ENCODE measurements at regions not wholly inside any gene's neighbourhood (a gene's known extent, or its start where the extent isn't known, plus 50 kb on each side); places are given as distances from the start of the nearest gene placed in this dataset.
"Not testable (repeated sequence)": the region's sequence is repeated elsewhere in the genome, so short reads cannot be mapped to it uniquely, and the experiment has no call there.

DNA sequence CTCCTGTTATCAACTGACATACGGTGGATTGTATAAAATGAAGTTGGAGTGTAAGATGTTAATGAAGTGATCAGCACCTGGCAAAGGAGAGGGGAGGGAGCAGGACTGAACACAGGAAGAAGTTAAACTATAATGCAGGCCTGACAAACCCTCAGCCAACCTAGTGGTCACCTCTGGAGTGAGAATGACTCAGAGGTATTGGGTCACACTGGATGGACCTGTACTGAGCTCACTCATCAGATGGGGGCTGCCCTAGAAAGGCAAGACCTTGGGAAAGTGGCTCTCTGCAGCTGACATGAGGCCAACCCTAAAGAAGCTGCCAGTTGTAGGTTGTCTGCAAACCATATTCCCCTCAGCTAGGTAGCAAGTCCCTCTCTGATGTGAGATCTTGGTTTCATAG, 193.3 kb upstream of the HTR1E start:
- no peaks in the 10 kb centered on the region for H3K4me1 ChIP-seq (ENCODE audit: control insufficient read depth, insufficient read depth, low read length)
- no peak overlapping the region for H3K27ac ChIP-seq (ENCODE audit: low read length)
- H3K9me3 ChIP-seq (ENCODE audit: control insufficient read depth in 2 of 2, low read length in 2 of 2): no peaks in the 10 kb centered on the region
- H3K9ac ChIP-seq (ENCODE audit: low read length in 2 of 2): no peak overlapping the region
- H3K4me3 ChIP-seq (ENCODE audit: low read length in 2 of 2): no peak overlapping the region
- H3K36me3 ChIP-seq (ENCODE audit: control insufficient read depth in 2 of 2, insufficient read depth in 2 of 2, low read length in 2 of 2): no peaks in the 10 kb centered on the region
- no peaks in the 10 kb centered on the region for H3K27me3 ChIP-seq (ENCODE audit: control insufficient read depth in 1 of 2, insufficient read depth in 2 of 2, low read length in 2 of 2)

DNA sequence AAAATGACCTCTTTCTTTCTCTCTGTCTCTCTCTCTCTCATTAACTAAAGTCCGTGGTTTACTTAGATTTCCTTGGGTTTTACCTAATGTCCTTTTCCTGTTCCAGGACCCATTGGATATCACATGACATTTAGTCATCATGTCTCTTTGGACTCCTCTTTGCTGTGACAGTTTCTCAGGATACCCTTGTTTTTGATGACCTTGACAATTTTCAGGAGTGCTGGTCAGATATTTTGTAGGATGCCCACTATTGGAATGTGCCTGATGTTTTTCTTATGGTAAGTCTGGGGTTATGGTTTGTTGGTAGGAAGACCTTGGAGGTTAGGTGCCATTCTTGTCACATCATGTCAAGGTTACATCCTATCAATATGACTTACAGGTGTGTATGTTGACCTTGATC, 199.2 kb upstream of the HTR1E start:
- Histone ChIP-seq H3K36me3 (ENCODE audit: control insufficient read depth in 2 of 2, insufficient read depth in 2 of 2, low read length in 2 of 2) (no peaks in the 10 kb centered on the region), H3K27me3 (ENCODE audit: control insufficient read depth in 1 of 2, insufficient read depth in 2 of 2, low read length in 2 of 2) (no peaks in the 10 kb centered on the region), H3K4me3 (ENCODE audit: low read length in 2 of 2) (no peak overlapping the region), H3K9me3 (ENCODE audit: control insufficient read depth in 2 of 2, low read length in 2 of 2) (no peaks in the 10 kb centered on the region), H3K4me1 (ENCODE audit: control insufficient read depth, insufficient read depth, low read length) (no peaks in the 10 kb centered on the region), H3K9ac (ENCODE audit: low read length in 2 of 2) (no peak overlapping the region), H3K27ac (ENCODE audit: low read length) (no peak overlapping the region)

DNA sequence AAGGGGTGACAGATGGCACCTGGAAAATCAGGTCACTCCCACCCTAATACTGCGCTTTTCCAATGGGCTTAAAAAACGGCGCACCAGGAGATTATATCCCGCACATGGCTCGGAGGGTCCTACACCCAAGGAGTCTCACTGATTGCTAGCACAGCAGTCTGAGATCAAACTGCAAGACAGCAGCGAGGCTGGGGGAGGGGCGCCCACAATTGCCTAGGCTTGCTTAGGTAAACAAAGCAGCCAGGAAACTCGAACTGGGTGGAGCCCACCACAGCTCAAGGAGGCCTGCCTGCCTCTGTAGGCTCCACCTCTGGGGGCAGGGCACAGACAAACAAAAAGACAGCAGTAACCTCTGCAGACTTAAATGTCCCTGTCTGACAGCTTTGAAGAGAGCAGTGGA, 205.7 kb upstream of the HTR1E start:
- H3K27me3 ChIP-seq (ENCODE audit: control insufficient read depth in 1 of 2, insufficient read depth in 2 of 2, low read length in 2 of 2); H3K4me1 ChIP-seq (ENCODE audit: control insufficient read depth, insufficient read depth, low read length); H3K36me3 ChIP-seq (ENCODE audit: control insufficient read depth in 2 of 2, insufficient read depth in 2 of 2, low read length in 2 of 2): not testable (repeated sequence)

DNA sequence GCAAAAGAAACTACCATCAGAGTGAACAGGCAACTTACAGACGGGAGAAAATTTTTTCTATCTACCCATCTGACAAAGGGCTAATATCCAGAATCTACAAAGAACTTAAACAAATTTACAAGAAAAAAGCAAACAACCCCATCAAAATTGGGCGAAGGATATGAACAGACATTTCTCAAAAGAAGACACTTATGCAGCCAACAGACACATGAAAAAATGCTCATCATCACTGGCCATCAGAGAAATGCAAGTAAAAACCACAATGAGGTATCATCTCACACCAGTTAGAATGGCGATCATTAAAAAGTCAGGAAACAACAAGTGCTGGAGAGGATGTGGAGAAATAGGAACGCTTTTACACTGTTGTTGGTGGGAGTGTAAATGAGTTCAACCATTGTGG, 206.6 kb upstream of the HTR1E start:
- not testable (repeated sequence) for H3K36me3 ChIP-seq (ENCODE audit: control insufficient read depth in 2 of 2, insufficient read depth in 2 of 2, low read length in 2 of 2); H3K9me3 ChIP-seq (ENCODE audit: control insufficient read depth in 2 of 2, low read length in 2 of 2); H3K27ac ChIP-seq (ENCODE audit: low read length); H3K4me1 ChIP-seq (ENCODE audit: control insufficient read depth, insufficient read depth, low read length); H3K27me3 ChIP-seq (ENCODE audit: control insufficient read depth in 1 of 2, insufficient read depth in 2 of 2, low read length in 2 of 2); H3K4me3 ChIP-seq (ENCODE audit: low read length in 2 of 2); H3K9ac ChIP-seq (ENCODE audit: low read length in 2 of 2)

More for the DNA sequence above, 205.7 kb upstream of the HTR1E start:
- not testable (repeated sequence) for H3K27ac ChIP-seq (ENCODE audit: low read length); H3K4me3 ChIP-seq (ENCODE audit: low read length in 2 of 2); H3K9me3 ChIP-seq (ENCODE audit: control insufficient read depth in 2 of 2, low read length in 2 of 2); H3K9ac ChIP-seq (ENCODE audit: low read length in 2 of 2)

DNA sequence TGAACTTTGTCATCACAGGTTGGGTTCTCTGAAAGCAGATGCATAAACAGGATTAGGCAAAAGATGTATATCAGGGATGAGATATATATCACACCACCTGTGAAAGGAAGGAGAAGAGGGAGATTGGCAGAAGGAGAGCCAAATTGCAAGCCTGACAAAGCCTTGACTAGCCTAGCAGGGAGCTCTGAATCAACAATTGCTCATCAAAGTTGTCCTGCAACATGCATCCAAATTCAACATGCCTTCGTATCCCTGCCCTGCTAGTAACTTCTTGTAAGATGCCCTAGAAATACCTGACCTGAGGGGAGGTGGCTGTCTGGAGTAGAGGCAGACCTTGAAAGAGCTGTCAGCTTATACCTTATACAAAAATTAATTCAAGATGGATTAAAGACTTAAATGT, 207.1 kb upstream of the HTR1E start:
- Histone ChIP-seq H3K9ac (ENCODE audit: low read length in 2 of 2) (no peak overlapping the region), H3K36me3 (ENCODE audit: control insufficient read depth in 2 of 2, insufficient read depth in 2 of 2, low read length in 2 of 2) (no peaks in the 10 kb centered on the region), H3K27me3 (ENCODE audit: control insufficient read depth in 1 of 2, insufficient read depth in 2 of 2, low read length in 2 of 2) (no peaks in the 10 kb centered on the region), H3K4me1 (ENCODE audit: control insufficient read depth, insufficient read depth, low read length) (no peaks in the 10 kb centered on the region), H3K4me3 (ENCODE audit: low read length in 2 of 2) (no peak overlapping the region), H3K9me3 (ENCODE audit: control insufficient read depth in 2 of 2, low read length in 2 of 2) (peaks cover 4 to 7% of the 10 kb centered on the region in 2 donors), H3K27ac (ENCODE audit: low read length) (no peak overlapping the region)

DNA sequence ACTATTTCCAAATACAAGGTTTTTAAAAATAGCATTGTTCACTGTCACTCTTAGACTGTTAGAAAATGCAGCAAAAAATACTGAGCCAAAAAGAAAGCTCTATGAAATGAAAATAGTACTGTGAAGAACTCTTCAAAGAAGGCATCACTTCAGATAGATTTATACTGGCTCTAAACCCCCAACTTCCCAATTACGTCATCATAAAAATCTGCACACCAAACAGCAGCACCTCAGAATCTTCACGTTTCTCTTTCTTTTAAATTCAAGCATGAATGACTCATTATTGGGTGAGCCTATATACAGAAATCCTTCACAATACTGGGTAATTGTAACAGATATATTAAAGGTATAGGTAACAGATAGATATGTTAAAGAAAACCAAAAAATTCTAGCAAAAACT, 208.4 kb upstream of the HTR1E start:
- Histone ChIP-seq H3K36me3 (ENCODE audit: control insufficient read depth in 2 of 2, insufficient read depth in 2 of 2, low read length in 2 of 2) (no peaks in the 10 kb centered on the region), H3K4me3 (ENCODE audit: low read length in 2 of 2) (no peak overlapping the region), H3K4me1 (ENCODE audit: control insufficient read depth, insufficient read depth, low read length) (no peaks in the 10 kb centered on the region), H3K27ac (ENCODE audit: low read length) (no peak overlapping the region), H3K9ac (ENCODE audit: low read length in 2 of 2) (no peak overlapping the region), H3K27me3 (ENCODE audit: control insufficient read depth in 1 of 2, insufficient read depth in 2 of 2, low read length in 2 of 2) (no peaks in the 10 kb centered on the region), H3K9me3 (ENCODE audit: control insufficient read depth in 2 of 2, low read length in 2 of 2) (peaks cover 4 to 7% of the 10 kb centered on the region in 2 donors)

DNA sequence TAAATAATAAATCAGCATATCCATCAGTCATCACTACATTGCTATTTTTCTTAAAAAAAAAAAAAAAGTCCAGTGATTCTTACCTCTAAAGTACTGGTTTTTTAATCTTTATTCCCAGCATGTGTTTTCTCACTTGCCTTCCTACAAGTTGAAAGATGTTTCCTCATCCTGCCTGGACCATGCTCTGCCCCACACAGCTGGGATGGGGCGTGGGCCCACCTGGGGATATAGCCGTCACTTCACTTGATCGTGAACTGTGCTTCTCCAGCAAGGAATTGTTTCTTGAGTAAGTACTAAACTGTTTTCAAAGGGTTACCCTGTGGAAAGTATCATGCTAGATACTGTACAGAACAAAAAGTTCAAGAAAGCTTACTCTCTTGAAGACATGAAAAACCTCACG, 212.6 kb upstream of the HTR1E start:
- Histone ChIP-seq H3K4me3 (ENCODE audit: low read length in 2 of 2) (no peak overlapping the region), H3K36me3 (ENCODE audit: control insufficient read depth in 2 of 2, insufficient read depth in 2 of 2, low read length in 2 of 2) (no peaks in the 10 kb centered on the region), H3K27me3 (ENCODE audit: control insufficient read depth in 1 of 2, insufficient read depth in 2 of 2, low read length in 2 of 2) (no peaks in the 10 kb centered on the region), H3K9ac (ENCODE audit: low read length in 2 of 2) (no peak overlapping the region), H3K27ac (ENCODE audit: low read length) (no peak overlapping the region), H3K4me1 (ENCODE audit: control insufficient read depth, insufficient read depth, low read length) (no peaks in the 10 kb centered on the region), H3K9me3 (ENCODE audit: control insufficient read depth in 2 of 2, low read length in 2 of 2) (peaks cover under 1 to 4% of the 10 kb centered on the region in 2 donors)

DNA sequence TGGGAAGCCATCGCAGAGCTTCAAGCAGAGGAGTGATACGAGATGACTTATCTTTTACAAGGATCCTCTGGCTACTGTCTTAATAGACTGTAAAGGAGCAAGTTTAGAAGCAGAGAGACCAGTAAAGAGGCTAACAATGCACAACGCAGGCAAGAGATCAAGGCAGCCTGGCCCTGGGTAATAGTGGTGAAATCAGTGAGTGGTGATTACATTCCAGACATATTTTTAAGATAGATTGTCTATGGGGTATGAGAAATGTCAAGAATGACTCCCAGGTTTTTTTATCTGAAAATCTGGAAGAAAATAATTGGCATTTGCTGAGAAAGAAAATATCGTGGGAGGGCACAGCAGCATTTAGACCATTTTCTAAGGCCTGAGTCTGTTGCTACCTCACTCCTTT, 213.6 kb upstream of the HTR1E start:
- H3K4me3 ChIP-seq (ENCODE audit: low read length in 2 of 2): no peak overlapping the region
- no peaks in the 10 kb centered on the region for H3K27me3 ChIP-seq (ENCODE audit: control insufficient read depth in 1 of 2, insufficient read depth in 2 of 2, low read length in 2 of 2)
- H3K9me3 ChIP-seq (ENCODE audit: control insufficient read depth in 2 of 2, low read length in 2 of 2): peaks cover 0 to 4% of the 10 kb centered on the region in 2 donors
- no peak overlapping the region for H3K9ac ChIP-seq (ENCODE audit: low read length in 2 of 2)
- H3K4me1 ChIP-seq (ENCODE audit: control insufficient read depth, insufficient read depth, low read length): no peaks in the 10 kb centered on the region
- no peak overlapping the region for H3K27ac ChIP-seq (ENCODE audit: low read length)
- H3K36me3 ChIP-seq (ENCODE audit: control insufficient read depth in 2 of 2, insufficient read depth in 2 of 2, low read length in 2 of 2): no peaks in the 10 kb centered on the region

DNA sequence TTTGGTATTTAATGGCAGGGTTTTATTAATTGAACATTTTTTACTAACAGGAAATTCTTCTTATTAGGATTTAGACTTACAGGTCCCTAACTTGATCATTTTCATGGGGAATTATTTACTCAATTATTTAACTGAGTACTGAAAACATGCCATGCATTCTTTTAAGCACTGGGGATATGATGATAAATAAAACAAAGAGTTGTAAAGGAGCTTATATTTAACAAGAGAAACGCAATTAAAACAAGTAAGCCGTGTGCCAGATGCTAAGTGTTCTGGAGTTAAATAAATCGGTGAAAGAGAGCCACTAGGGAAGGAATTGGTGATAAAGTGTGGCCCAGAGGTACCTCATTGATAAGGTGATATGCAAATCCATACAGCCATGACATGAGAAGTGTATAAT, 214.2 kb upstream of the HTR1E start:
- Histone ChIP-seq H3K4me1 (ENCODE audit: control insufficient read depth, insufficient read depth, low read length) (no peaks in the 10 kb centered on the region), H3K36me3 (ENCODE audit: control insufficient read depth in 2 of 2, insufficient read depth in 2 of 2, low read length in 2 of 2) (no peaks in the 10 kb centered on the region), H3K27me3 (ENCODE audit: control insufficient read depth in 1 of 2, insufficient read depth in 2 of 2, low read length in 2 of 2) (no peaks in the 10 kb centered on the region), H3K9ac (ENCODE audit: low read length in 2 of 2) (no peak overlapping the region), H3K27ac (ENCODE audit: low read length) (no peak overlapping the region), H3K4me3 (ENCODE audit: low read length in 2 of 2) (no peak overlapping the region), H3K9me3 (ENCODE audit: control insufficient read depth in 2 of 2, low read length in 2 of 2) (peaks cover 0 to 4% of the 10 kb centered on the region in 2 donors)

DNA sequence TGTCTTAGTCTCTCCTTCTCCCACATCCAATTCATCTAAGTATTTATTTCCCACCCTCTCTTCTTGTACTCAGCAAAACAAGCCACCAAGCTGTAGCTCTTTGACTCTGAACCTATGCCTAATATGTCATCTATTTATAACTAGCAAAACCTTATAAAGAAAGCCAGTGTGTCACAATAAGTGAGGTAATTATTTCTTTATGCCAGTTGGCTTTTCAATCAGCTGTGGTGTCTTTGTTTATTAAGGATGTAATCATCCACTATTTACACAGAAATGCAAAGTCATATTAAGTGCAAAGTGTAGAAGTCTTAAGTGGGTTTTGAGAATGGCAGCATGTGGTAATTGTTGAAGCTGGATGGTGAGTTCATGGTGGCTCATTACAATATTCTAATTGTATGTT, 215.2 kb upstream of the HTR1E start:
- Histone ChIP-seq H3K4me1 (ENCODE audit: control insufficient read depth, insufficient read depth, low read length) (no peaks in the 10 kb centered on the region), H3K36me3 (ENCODE audit: control insufficient read depth in 2 of 2, insufficient read depth in 2 of 2, low read length in 2 of 2) (no peaks in the 10 kb centered on the region), H3K4me3 (ENCODE audit: low read length in 2 of 2) (no peak overlapping the region), H3K27me3 (ENCODE audit: control insufficient read depth in 1 of 2, insufficient read depth in 2 of 2, low read length in 2 of 2) (no peaks in the 10 kb centered on the region), H3K9me3 (ENCODE audit: control insufficient read depth in 2 of 2, low read length in 2 of 2) (peaks cover 0 to 4% of the 10 kb centered on the region in 2 donors), H3K9ac (ENCODE audit: low read length in 2 of 2) (no peak overlapping the region), H3K27ac (ENCODE audit: low read length) (no peak overlapping the region)

DNA sequence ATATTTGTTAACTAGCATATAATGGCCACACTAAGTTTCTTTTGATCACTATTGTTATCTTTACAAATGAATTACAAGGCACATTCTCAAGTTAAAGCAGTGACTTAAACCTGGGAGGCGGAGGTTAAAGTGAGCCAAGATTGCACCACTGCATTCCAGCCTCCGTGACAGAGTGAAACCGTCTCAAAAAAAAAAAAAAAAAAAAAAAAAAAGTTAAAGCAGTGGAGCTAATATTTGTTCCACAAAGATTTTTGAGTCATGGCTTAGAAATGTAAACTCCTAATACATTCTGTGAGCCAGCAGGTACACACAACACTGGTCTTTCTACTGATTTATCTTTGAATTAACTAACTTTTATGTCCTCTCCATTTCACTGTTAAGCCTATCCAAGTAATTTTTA, 221.7 kb upstream of the HTR1E start:
- H3K4me1 ChIP-seq (ENCODE audit: control insufficient read depth, insufficient read depth, low read length): no peaks in the 10 kb centered on the region
- no peak overlapping the region for H3K27ac ChIP-seq (ENCODE audit: low read length)
- H3K27me3 ChIP-seq (ENCODE audit: control insufficient read depth in 1 of 2, insufficient read depth in 2 of 2, low read length in 2 of 2): no peaks in the 10 kb centered on the region
- no peaks in the 10 kb centered on the region for H3K9me3 ChIP-seq (ENCODE audit: control insufficient read depth in 2 of 2, low read length in 2 of 2)
- H3K9ac ChIP-seq (ENCODE audit: low read length in 2 of 2): no peak overlapping the region
- no peaks in the 10 kb centered on the region for H3K36me3 ChIP-seq (ENCODE audit: control insufficient read depth in 2 of 2, insufficient read depth in 2 of 2, low read length in 2 of 2)
- H3K4me3 ChIP-seq (ENCODE audit: low read length in 2 of 2): no peak overlapping the region

DNA sequence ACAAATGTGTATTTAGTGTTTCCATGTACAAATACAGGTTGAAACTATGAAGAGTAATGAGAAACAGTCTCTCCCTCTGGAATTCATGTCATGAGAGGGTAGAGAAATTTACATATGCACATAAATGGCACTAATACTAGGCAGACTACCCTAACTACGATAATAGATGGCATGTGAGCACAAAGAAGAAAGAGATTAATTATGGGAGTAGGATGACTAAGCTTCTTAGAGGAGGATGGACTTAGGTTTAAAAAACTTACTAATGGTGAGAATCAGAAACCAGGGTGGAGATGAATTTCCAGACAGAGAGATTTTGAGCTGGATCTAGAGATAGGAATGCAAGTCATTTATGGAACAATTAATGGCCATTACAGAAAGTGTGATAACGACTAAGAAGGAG, 225.3 kb upstream of the HTR1E start:
- H3K9me3 ChIP-seq (ENCODE audit: control insufficient read depth in 2 of 2, low read length in 2 of 2): no peaks in the 10 kb centered on the region
- H3K4me3 ChIP-seq (ENCODE audit: low read length in 2 of 2): no peak overlapping the region
- H3K9ac ChIP-seq (ENCODE audit: low read length in 2 of 2): no peak overlapping the region
- H3K27ac ChIP-seq (ENCODE audit: low read length): no peak overlapping the region
- H3K4me1 ChIP-seq (ENCODE audit: control insufficient read depth, insufficient read depth, low read length): no peaks in the 10 kb centered on the region
- H3K27me3 ChIP-seq (ENCODE audit: control insufficient read depth in 1 of 2, insufficient read depth in 2 of 2, low read length in 2 of 2): no peaks in the 10 kb centered on the region
- no peaks in the 10 kb centered on the region for H3K36me3 ChIP-seq (ENCODE audit: control insufficient read depth in 2 of 2, insufficient read depth in 2 of 2, low read length in 2 of 2)
